NCI-H2227 (cell line): ENCODE measurements at regions not wholly inside any gene's neighbourhood (a gene's known extent, or its start where the extent isn't known, plus 50 kb on each side); places are given as distances from the start of the nearest gene placed in this dataset.
A peak's percentile ranks its signal among the peaks of the same experiment; 100 is the strongest.

Experiments
- DNase-seq: peaks from one replicate; lab custom pipeline; 2025; ENCODE audit not compliant: unreplicated experiment; lab: John Stamatoyannopoulos, UW

DNA sequence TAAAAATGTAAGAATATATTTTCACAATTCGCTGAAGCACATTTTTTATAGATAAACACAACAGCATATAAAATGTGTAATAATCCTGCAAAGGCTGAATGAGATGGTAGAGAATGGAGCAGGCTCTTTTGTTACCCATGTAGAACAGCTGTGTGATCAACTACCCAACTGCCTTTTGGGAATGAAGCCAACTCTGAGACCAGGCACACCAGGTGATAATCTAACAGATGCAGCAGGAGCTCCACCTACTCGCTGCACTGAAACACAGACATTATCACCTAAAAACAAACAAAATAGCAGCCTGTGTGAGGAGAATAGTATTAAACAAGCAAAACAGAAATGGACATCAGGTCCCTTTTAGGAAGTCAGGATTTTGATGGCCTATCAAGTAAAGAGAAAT lies 183.3 kb downstream of the CCDC59 start:
- DNase-seq, result peak; percentile 81

- DNase-seq, result peak; percentile 67
Measured at GRCh38 chr12:82174383-82174782, 183.8 kb downstream of the CCDC59 start.

GRCh38 chr12:82149045-82149444 lies 209.1 kb downstream of the CCDC59 start:
- no peak for DNase-seq

- DNase-seq, result no peak
Measured at GRCh38 chr12:82146740-82147139, 211.4 kb downstream of the CCDC59 start.

GRCh38 chr12:82144505-82144904 lies 213.7 kb downstream of the CCDC59 start:
- DNase-seq, result no peak

GRCh38 chr12:82132390-82132789 lies 225.8 kb downstream of the CCDC59 start:
- no peak for DNase-seq

GRCh38 chr12:82130762-82131161 lies 227.4 kb downstream of the CCDC59 start:
- DNase-seq, result no peak

GRCh38 chr12:82124711-82125380 lies 233.3 kb downstream of the CCDC59 start:
- DNase-seq, result no peak

GRCh38 chr12:82121545-82121944 lies 236.6 kb downstream of the CCDC59 start:
- DNase-seq, result no peak

DNA sequence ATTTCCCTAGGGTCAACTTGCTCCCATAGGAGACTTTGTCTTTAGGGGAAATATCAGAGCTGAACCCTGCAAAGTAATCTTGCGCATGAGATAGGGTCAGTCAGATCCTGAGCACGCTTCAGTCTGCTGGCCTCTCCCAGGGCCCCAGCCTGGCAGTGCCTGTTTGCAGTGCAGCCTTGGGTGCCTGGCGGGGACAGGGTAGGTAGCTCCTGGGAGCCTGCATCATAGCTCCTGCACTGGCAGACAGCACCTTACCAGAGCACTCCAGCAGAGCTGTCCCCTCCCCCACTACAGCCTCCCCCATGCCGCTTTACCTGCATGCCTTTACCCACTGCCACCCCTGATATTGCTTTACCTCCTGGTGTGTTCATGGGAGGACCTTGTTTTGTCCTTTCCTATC lies 237.3 kb downstream of the CCDC59 start:
- DNase-seq, result no peak

GRCh38 chr12:82109243-82109642 lies 248.9 kb downstream of the CCDC59 start:
- no peak for DNase-seq

- DNase-seq, result no peak
Measured at GRCh38 chr12:82108615-82109014, 249.6 kb downstream of the CCDC59 start.

GRCh38 chr12:82099216-82099615 lies 259.0 kb downstream of the CCDC59 start:
- DNase-seq, result no peak

DNA sequence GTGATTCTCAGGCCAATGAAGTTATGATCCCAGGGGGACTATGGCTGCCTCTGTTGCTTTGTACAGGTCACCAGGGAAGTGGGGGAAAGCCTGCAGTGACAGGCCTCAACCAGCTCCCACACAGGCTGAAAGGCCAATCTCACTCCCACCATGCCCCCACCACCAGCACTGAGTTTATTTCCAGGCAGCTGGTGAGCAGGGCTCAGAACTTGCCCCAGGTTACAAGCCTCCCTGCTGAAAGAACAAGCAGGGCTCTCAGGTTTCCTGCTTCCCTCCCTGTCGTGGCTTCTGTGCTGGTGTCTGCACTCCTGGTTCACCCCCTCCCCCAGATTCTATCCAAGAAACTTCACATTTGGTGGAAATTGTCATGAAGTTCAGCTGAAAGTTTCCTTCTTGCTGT lies 260.3 kb downstream of the CCDC59 start:
- DNase-seq, result no peak

DNA sequence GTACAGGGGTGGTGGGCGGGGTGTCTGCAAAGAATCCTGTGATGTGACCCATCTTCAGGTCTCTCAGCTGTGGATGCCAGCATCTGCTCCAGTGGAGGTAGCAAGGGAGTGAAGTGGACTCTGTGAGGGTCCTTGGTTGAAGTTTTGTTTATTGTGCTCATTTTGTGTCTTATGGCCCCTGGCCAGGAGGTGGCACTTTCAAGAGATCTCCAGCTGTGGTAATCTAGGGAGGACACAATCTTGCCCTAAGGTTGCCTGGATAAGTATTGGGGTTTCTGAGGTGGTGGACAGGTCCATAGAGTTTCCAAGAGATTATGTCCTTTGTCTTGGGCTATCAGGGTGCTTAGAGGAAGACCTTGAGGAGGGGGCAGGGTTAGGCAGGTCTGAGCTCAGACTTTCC lies 260.7 kb downstream of the CCDC59 start:
- no peak for DNase-seq

- DNase-seq, result no peak
Measured at GRCh38 chr12:82090165-82090564, 268.0 kb downstream of the CCDC59 start.

DNA sequence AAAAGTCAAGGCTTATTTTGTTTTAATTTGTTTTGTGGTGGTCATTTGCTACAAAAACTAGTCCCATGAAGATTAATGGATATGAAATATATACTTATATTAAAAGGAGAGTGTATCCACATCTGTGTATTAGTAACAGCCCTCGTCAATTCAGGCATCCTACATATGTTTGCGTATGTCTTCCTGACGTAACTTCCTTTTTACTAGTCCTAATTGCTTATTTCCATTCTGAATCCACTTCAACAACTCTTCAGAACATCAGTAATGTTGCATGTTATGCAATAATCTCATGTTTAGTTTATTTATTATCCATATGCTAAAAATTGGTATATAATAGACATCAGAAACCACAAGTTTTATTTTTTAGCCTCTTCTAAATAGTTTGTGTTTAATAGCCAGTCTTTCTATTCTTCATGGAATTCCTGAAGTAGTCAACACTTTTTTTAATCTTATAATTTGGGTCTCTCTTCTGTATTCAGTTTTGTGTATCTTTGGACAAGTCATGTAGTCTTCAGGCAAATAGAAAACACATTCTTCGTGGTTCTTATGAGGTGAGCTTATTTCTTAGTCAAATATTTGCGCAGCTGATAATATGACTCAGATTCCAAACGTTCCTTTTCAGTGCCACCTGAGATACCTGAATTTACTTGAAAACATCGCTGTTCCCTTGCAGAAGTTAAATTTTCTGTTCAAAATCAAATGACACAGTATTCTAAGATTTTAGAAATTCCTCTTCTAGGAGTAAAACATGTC lies 268.6 kb downstream of the CCDC59 start:
- no peak for DNase-seq

- no peak for DNase-seq
Measured at GRCh38 chr12:82082501-82082900, 275.7 kb downstream of the CCDC59 start.

- no peak for DNase-seq
Measured at GRCh38 chr12:82069931-82070514, 288.2 kb downstream of the CCDC59 start.

- no peak for DNase-seq
Measured at GRCh38 chr12:82058197-82058596, 299.0 kb upstream of the PPFIA2 start.

DNA sequence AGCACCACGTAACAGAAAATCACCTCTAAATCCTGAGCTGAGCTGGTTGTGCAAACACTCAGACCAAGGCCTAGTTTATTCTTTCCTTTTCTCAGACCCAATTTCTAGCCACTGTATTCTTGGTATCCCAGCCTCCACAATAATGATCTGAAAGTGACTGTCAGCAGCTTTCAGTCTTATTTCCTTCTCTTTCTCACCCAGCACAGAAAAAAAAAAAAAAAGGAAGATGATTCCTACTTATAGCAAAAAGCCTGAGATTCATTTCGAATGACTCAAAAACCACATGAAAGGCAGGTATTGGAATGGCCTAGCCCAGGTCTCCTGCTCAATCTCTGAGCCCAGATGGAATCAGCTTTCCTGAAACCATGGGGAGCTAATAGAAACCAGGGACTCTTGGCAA lies 298.6 kb upstream of the PPFIA2 start:
- DNase-seq, result no peak

- no peak for DNase-seq
Measured at GRCh38 chr12:82055391-82055790, 296.2 kb upstream of the PPFIA2 start.
